Activated CD4-positive, alpha-beta memory T cell treated with anti-CD3 and anti-CD28 coated beads for 36 hours (primary cell): ENCODE measurements at regions not wholly inside any gene's neighbourhood (a gene's known extent, or its start where the extent isn't known, plus 50 kb on each side); places are given as distances from the start of the nearest gene placed in this dataset.

ENCODE experiments used
- CTCF ChIA-PET: fragments of 350-600 bp; sonication (Branson Sonifier 250); formaldehyde crosslinking; loops from one replicate; lab custom pipeline; 2021; ENCODE audit warnings: antibody characterized with exemption, inconsistent platforms; lab: Charles Lee
- POLR2A ChIA-PET: fragments of 350-600 bp; sonication (Branson Sonifier 250); formaldehyde crosslinking; loops from one replicate; lab custom pipeline; 2021; ENCODE audit warnings: antibody characterized with exemption; lab: Charles Lee
- DNase-seq: peaks from one replicate; pipeline ENCODE4 v3.0.0-alpha.2; 2020
- H3K27ac Mint-ChIP-seq: one replicate; pipeline ENCODE4 v1.8.0; 2021; ENCODE audit warnings: mixed read lengths
- H3K27me3 Mint-ChIP-seq: one replicate; pipeline ENCODE4 v1.8.0; 2021; ENCODE audit warnings: mixed read lengths
- H3K36me3 Mint-ChIP-seq: one replicate; pipeline ENCODE4 v1.8.0; 2021; ENCODE audit warnings: mixed read lengths
- H3K4me1 Mint-ChIP-seq: one replicate; pipeline ENCODE4 v1.8.0; 2021; ENCODE audit warnings: low read depth, mixed read lengths
- H3K4me3 Mint-ChIP-seq: one replicate; pipeline ENCODE4 v1.8.0; 2021; ENCODE audit warnings: mild to moderate bottlenecking, mixed read lengths
- H3K9me3 Mint-ChIP-seq: one replicate; pipeline ENCODE4 v1.8.0; 2021; ENCODE audit warnings: mixed read lengths
- intact Hi-C: fragments of 100-400 bp; cut with micrococcal nuclease; formaldehyde crosslinking; loops from one replicate; pipeline ENCODE4 v1.15.1; 2023

- CTCF ChIA-PET: no interaction called here
- Mint-ChIP-seq H3K27me3 (peaks cover 18% of the 10 kb centered on the region), H3K36me3 (peaks cover 2% of the 10 kb centered on the region), H3K4me3 (no peak overlapping the region), H3K27ac (no peak overlapping the region), H3K4me1 (no peaks in the 10 kb centered on the region), H3K9me3 (peaks cover 3% of the 10 kb centered on the region)
- intact Hi-C loops: no loop called here
- POLR2A ChIA-PET: no interaction called here
- DNase-seq: no peak
These were observed 94.7 kb downstream of the RAMP3 start for GRCh38 chr7:45252248-45252647.

- Mint-ChIP-seq H3K27ac (no peak overlapping the region), H3K27me3 (peaks cover 19% of the 10 kb centered on the region), H3K9me3 (no peaks in the 10 kb centered on the region), H3K4me1 (no peaks in the 10 kb centered on the region), H3K36me3 (no peaks in the 10 kb centered on the region), H3K4me3 (no peak overlapping the region)
- intact Hi-C loops: no loop called here
- DNase-seq: no peak
- ChIA-PET POLR2A (no interaction called here), CTCF (no interaction called here)
These were observed 95.3 kb downstream of the RAMP3 start for GRCh38 chr7:45252857-45253256.

GRCh38 chr7:45253368-45253767 lies 95.8 kb downstream of the RAMP3 start:
- Mint-ChIP-seq H3K27ac (no peak overlapping the region), H3K4me1 (no peaks in the 10 kb centered on the region), H3K4me3 (no peak overlapping the region), H3K9me3 (no peaks in the 10 kb centered on the region), H3K36me3 (no peaks in the 10 kb centered on the region), H3K27me3 (peaks cover 19% of the 10 kb centered on the region)
- ChIA-PET POLR2A (no interaction called here), CTCF (no interaction called here)
- intact Hi-C loops: no loop called here
- no peak for DNase-seq

GRCh38 chr7:45255187-45255586 lies 97.6 kb downstream of the RAMP3 start:
- ChIA-PET POLR2A (no interaction called here), CTCF (interaction anchor here (1.9 kb wide), 1 partner anchor 101 kb away, joined by 7 read pairs; no protein-coding TSS in a partner anchor)
- no peak overlapping the region for H3K4me3 Mint-ChIP-seq
- intact Hi-C loops: no loop called here
- DNase-seq: no peak
- no peaks in the 10 kb centered on the region for H3K9me3 Mint-ChIP-seq
- H3K27ac Mint-ChIP-seq: no peak overlapping the region
- H3K36me3 Mint-ChIP-seq: no peaks in the 10 kb centered on the region
- no peaks in the 10 kb centered on the region for H3K4me1 Mint-ChIP-seq
- H3K27me3 Mint-ChIP-seq: peaks cover 17% of the 10 kb centered on the region

GRCh38 chr7:45256309-45256708 lies 98.7 kb downstream of the RAMP3 start:
- Mint-ChIP-seq H3K4me3 (no peak overlapping the region), H3K36me3 (no peaks in the 10 kb centered on the region), H3K27me3 (peaks cover 17% of the 10 kb centered on the region), H3K9me3 (no peaks in the 10 kb centered on the region), H3K4me1 (no peaks in the 10 kb centered on the region), H3K27ac (no peak overlapping the region)
- ChIA-PET CTCF (interaction anchor here (0.9 to 1.9 kb wide), 2 partner anchors 100 to 102 kb away, joined by 3 to 7 read pairs; no protein-coding TSS in a partner anchor), POLR2A (no interaction called here)
- intact Hi-C loops: no loop called here
- no peak for DNase-seq

DNA sequence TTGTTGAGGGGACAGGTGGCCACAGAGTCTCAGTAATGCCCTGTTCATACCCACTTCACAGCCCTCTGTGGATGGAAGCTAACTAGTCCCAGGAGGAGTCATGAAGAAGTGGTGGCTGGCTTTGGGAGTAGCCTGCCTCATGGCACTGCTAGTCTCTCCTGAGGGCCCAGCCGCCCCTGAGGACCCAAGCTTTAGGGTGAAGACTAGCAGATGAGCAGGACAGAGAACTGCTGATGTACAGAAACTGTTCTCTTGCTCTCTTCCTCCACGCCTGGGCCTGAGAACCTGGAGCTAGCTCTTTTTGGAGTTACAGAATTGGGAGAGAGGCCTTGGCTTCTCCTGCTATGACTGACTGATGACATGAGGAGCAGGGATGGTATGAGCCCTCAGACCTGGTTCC lies 99.2 kb downstream of the RAMP3 start:
- DNase-seq: no peak
- ChIA-PET POLR2A (no interaction called here), CTCF (interaction anchor here (1.9 to 5.8 kb wide), 2 partner anchors 103 kb away, joined by 7 to 141 read pairs; partner anchors contain the start of gene RAMP3)
- Mint-ChIP-seq H3K27ac (no peak overlapping the region), H3K36me3 (no peaks in the 10 kb centered on the region), H3K27me3 (peaks cover 17% of the 10 kb centered on the region), H3K9me3 (no peaks in the 10 kb centered on the region), H3K4me1 (no peaks in the 10 kb centered on the region), H3K4me3 (no peak overlapping the region)
- intact Hi-C loops: no loop called here

- intact Hi-C loops: no loop called here
- H3K4me1 Mint-ChIP-seq: no peaks in the 10 kb centered on the region
- H3K9me3 Mint-ChIP-seq: no peaks in the 10 kb centered on the region
- peaks cover 17% of the 10 kb centered on the region for H3K27me3 Mint-ChIP-seq
- CTCF ChIA-PET: interaction anchor here (5.8 kb wide), 1 partner anchor 103 kb away, joined by 141 read pairs; the partner anchor contains the start of gene RAMP3
- DNase-seq: no peak
- no peak overlapping the region for H3K27ac Mint-ChIP-seq
- no peaks in the 10 kb centered on the region for H3K36me3 Mint-ChIP-seq
- H3K4me3 Mint-ChIP-seq: no peak overlapping the region
- POLR2A ChIA-PET: no interaction called here
These were observed 99.7 kb downstream of the RAMP3 start for GRCh38 chr7:45257284-45257683.

DNA sequence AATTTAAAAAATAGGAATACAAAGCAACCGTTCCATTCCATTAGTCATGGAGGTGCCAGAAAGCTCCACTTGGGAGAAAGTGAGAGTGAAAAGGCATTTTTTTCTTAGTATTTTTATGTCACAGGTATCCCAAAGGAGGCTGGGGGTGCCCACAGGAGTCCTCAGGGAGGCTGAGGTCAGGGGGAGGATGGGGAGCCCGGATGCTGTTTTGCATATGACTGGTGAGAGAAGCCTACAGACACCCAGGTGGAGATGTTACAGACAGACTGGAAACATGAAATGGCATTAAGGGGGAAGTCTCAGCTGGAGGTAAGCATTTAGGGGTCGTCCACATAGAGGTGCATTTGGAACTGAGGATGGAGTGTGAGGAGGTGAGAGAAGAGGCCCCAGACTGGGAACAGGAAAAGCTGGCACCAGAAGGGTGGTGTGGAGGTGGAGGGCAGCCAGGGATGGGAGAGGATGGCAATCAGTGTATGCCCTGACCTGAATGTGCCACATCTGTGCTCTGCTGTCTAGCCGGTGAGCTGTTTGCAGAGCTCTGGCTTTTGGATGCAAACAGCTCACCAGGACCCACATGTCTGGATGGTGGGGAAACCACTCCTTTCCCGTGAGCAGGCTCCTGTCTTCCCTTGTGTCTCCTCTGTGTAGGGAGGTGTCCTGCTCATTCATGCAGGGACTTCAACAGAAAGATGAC lies 101.1 kb downstream of the RAMP3 start:
- Mint-ChIP-seq H3K4me1 (no peaks in the 10 kb centered on the region), H3K4me3 (no peak overlapping the region), H3K27me3 (peaks cover 17% of the 10 kb centered on the region), H3K27ac (no peak overlapping the region), H3K36me3 (no peaks in the 10 kb centered on the region), H3K9me3 (peaks cover 4% of the 10 kb centered on the region)
- intact Hi-C loops: no loop called here
- CTCF ChIA-PET: interaction anchor here (0.6 to 5.8 kb wide), 9 partner anchors 35 to 605 kb away, joined by 3 to 141 read pairs (median 3); partner anchors contain the start of gene RAMP3
- POLR2A ChIA-PET: no interaction called here
- no peak for DNase-seq

DNA sequence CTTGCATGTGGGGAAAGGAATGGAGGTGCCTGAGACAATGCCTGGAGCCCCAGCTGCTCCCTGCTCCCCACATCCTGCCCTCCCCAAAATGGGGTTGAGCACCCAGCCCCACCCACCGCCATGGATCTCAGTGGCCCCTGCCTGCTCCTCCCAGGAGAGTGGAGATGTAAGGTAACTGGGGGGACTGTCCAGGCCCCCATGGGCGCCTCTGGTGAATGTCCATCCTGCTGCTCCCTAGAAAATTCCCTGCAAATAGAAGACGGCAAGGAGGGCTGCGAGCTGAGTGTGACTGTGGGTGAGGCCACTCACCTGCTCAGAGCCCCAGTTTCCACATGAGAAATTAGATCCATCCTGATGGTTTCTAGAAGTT lies 101.6 kb downstream of the RAMP3 start:
- ChIA-PET POLR2A (interaction anchor here (0.6 kb wide), 1 partner anchor 8 kb away, joined by 4 read pairs; no protein-coding TSS in a partner anchor), CTCF (interaction anchor here (0.8 to 5.8 kb wide), 9 partner anchors 8 to 112 kb away, joined by 3 to 141 read pairs (median 5); partner anchors contain the start of gene RAMP3)
- Mint-ChIP-seq H3K27ac (no peak overlapping the region), H3K9me3 (peaks cover 4% of the 10 kb centered on the region), H3K4me3 (no peak overlapping the region), H3K4me1 (no peaks in the 10 kb centered on the region), H3K27me3 (peaks cover 17% of the 10 kb centered on the region), H3K36me3 (no peaks in the 10 kb centered on the region)
- DNase-seq: no peak
- intact Hi-C loops: no loop called here

- Mint-ChIP-seq H3K36me3 (no peaks in the 10 kb centered on the region), H3K27me3 (peaks cover 14% of the 10 kb centered on the region), H3K4me3 (no peak overlapping the region), H3K27ac (no peak overlapping the region), H3K4me1 (no peaks in the 10 kb centered on the region), H3K9me3 (peaks cover 4% of the 10 kb centered on the region)
- CTCF ChIA-PET: interaction anchor here (0.8 to 5.8 kb wide), 12 partner anchors 9 to 595 kb away, joined by 3 to 141 read pairs (median 5); partner anchors contain the start of gene RAMP3
- POLR2A ChIA-PET: interaction anchor here (0.6 kb wide), 1 partner anchor 9 kb away, joined by 4 read pairs; no protein-coding TSS in a partner anchor
- intact Hi-C loops: loop anchor here (1.0 kb wide), 1 partner anchor 106 kb away; no protein-coding TSS in a partner anchor
- DNase-seq: peak; percentile 80
These were observed 102.5 kb downstream of the RAMP3 start for GRCh38 chr7:45259966-45260646.

- H3K27ac Mint-ChIP-seq: no peak overlapping the region
- H3K9me3 Mint-ChIP-seq: peaks cover 4% of the 10 kb centered on the region
- ChIA-PET POLR2A (no interaction called here), CTCF (interaction anchor here (0.6 kb wide), 1 partner anchor 122 kb away, joined by 3 read pairs; no protein-coding TSS in a partner anchor)
- peaks cover 16% of the 10 kb centered on the region for H3K27me3 Mint-ChIP-seq
- intact Hi-C loops: no loop called here
- no peaks in the 10 kb centered on the region for H3K36me3 Mint-ChIP-seq
- no peaks in the 10 kb centered on the region for H3K4me1 Mint-ChIP-seq
- H3K4me3 Mint-ChIP-seq: no peak overlapping the region
- DNase-seq: no peak
These were observed 109.7 kb downstream of the RAMP3 start for GRCh38 chr7:45267262-45267661.

- Mint-ChIP-seq H3K27me3 (peaks cover 16% of the 10 kb centered on the region), H3K27ac (no peak overlapping the region), H3K9me3 (peaks cover 3% of the 10 kb centered on the region), H3K36me3 (no peaks in the 10 kb centered on the region), H3K4me1 (no peaks in the 10 kb centered on the region), H3K4me3 (no peak overlapping the region)
- no peak for DNase-seq
- POLR2A ChIA-PET: no interaction called here
- intact Hi-C loops: no loop called here
- CTCF ChIA-PET: no interaction called here
These were observed 110.4 kb downstream of the RAMP3 start for GRCh38 chr7:45268013-45268412.
